ENCODE measurements at regions not wholly inside any gene's neighbourhood (a gene's known extent, or its start where the extent isn't known, plus 50 kb on each side); places are given as distances from the start of the nearest gene placed in this dataset.
"Not testable (repeated sequence)": the region's sequence is repeated elsewhere in the genome, so short reads cannot be mapped to it uniquely, and the experiment has no call there.

DNA sequence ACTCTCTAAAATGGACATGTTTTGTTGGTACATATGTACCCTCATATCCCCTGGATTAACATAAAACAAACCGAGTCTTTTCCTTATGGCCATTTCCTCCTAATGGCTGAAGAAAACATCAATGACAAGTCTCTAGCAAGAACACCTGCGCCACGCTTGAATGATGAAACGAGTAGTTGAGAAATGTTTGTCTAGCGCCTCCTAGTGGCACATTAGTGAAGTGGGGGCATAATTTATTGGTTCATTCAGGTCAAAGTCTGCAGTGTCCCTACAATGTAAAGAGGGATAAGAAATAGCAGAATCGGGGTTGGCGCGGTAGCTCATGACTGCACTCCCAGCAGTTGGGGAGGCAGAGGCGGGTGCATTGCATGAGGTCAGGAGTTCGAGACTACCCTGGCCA lies 391.8 kb upstream of the USP9Y start:
- DNase-seq (ENCODE audit: low read depth) = no peak
- TF ChIP-seq, protein P1, sequence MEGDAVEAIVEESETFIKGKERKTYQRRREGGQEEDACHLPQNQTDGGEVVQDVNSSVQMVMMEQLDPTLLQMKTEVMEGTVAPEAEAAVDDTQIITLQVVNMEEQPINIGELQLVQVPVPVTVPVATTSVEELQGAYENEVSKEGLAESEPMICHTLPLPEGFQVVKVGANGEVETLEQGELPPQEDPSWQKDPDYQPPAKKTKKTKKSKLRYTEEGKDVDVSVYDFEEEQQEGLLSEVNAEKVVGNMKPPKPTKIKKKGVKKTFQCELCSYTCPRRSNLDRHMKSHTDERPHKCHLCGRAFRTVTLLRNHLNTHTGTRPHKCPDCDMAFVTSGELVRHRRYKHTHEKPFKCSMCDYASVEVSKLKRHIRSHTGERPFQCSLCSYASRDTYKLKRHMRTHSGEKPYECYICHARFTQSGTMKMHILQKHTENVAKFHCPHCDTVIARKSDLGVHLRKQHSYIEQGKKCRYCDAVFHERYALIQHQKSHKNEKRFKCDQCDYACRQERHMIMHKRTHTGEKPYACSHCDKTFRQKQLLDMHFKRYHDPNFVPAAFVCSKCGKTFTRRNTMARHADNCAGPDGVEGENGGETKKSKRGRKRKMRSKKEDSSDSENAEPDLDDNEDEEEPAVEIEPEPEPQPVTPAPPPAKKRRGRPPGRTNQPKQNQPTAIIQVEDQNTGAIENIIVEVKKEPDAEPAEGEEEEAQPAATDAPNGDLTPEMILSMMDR (conservative IDR thresholded peaks at IDR 0.05; ENCODE audit: low read depth, low read length) = peak; percentile 2
- no peak overlapping the region for H3K4me3 ChIP-seq (ENCODE audit: low read depth, low read length)

DNA sequence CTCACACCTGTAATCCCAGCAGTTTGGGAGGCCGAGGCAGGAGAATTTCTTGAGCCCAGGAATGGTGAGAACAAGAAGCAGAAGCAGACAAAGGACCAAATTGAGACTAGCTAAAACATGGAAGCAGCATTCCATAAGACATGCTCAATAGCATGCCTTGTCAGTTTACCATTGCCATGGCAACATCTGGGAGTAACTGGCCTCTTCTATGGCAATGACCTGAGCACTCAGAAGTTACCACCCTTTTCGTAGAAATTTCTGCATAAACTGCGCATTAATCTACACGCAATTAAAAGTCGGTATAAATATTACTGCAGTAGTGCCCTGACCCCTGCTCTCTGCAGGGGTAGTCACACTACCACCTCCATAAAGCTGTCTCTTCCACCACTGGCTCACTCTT lies 390.2 kb upstream of the USP9Y start:
- TF ChIP-seq, protein P1 (conservative IDR thresholded peaks at IDR 0.05; ENCODE audit: low read depth, low read length) = no peak
- H3K4me3 ChIP-seq (ENCODE audit: low read depth, low read length) = no peak overlapping the region
- no peak for DNase-seq (ENCODE audit: low read depth)

DNA sequence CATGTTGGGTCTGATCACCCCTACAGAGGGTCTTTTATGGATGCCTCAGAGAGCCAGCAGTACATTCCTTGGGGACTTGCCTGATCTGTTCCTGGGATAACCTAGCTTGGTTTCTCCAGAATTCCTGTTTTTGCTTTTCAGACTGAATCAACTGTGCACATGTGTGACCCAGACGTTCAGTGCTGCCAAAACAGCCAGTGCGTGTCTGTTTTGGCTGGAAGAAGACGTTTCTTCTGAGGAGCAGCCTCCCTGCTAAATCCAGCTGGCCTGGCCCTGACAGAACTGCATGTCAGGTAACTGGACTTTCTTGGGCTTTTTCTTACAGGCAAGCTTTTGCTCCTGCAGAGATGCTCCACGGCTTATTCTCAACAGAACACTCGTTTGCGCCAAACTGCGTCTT lies 373.3 kb upstream of the USP9Y start:
- DNase-seq (ENCODE audit: low read depth) = no peak
- TF ChIP-seq, protein P1 (conservative IDR thresholded peaks at IDR 0.05; ENCODE audit: low read depth, low read length) = no peak

DNA sequence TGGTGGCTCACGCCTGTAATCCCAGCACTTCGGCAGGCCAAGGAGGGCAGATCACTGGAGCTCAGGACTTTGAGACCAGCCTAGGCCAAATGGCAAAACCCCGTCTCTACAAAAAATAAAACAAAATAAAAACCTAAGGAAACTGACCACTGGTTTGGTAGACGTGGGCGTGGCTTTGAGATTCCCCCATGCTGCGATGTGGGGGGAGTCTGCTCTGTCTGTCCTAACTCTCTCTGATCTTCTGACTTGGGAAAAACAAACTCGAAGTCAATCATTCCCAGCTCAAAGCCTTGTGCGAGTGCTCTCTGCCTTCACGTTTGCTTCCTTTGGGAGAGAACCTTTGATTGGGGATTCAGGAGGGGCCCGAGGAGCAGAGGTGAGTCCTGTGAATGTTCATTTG lies 369.1 kb upstream of the USP9Y start:
- DNase-seq (ENCODE audit: low read depth); H3K4me3 ChIP-seq (ENCODE audit: low read depth, low read length): not testable (repeated sequence)

More for the DNA sequence above, 373.3 kb upstream of the USP9Y start:
- no peak overlapping the region for H3K4me3 ChIP-seq (ENCODE audit: low read depth, low read length)

DNA sequence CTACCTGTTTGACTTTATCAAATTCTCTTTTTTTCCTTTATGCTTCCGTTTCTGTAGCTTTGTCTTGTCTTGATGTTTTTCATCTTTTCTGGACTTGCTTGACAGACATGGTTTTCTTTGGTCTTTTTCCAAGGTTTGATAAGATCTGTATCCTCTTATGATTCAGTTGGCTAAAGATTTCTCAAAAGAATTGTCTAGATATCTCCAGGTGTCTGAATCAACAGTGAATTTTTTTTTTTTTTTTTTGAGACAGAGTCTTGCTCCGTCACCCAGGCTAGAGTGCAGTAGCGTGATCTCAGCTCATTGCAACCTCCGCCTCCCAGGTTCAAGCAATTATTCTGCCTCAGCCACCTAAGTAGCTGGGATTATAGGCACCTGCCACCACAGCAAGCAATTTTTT lies 357.8 kb upstream of the USP9Y start:
- no peak overlapping the region for H3K4me3 ChIP-seq (ENCODE audit: low read depth, low read length)
- DNase-seq (ENCODE audit: low read depth) = no peak

DNA sequence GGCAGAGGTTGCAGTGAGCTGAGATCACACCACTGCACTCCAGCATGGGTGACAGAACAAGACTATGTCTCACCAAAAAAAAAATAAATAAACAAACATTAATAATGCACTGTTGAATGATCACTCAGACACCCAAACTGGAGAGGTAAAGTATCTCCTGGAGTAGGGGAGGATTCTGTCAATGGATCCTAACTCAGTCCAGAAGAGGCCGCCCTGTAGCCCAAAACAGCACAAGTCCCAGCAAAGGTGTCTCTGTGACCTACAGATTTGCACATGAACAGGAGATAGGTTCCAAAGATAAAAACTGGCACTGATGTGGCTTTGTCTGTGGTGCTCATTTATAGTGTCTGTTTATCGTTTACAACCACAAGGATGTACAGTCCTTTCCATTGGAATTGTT lies 352.9 kb upstream of the USP9Y start:
- TF ChIP-seq, protein P1 (conservative IDR thresholded peaks at IDR 0.05; ENCODE audit: low read depth, low read length) = no peak
- no peak overlapping the region for H3K4me3 ChIP-seq (ENCODE audit: low read depth, low read length)
- DNase-seq (ENCODE audit: low read depth) = no peak

More for the DNA sequence above, 357.8 kb upstream of the USP9Y start:
- TF ChIP-seq, protein P1 (conservative IDR thresholded peaks at IDR 0.05; ENCODE audit: low read depth, low read length) = no peak

DNA sequence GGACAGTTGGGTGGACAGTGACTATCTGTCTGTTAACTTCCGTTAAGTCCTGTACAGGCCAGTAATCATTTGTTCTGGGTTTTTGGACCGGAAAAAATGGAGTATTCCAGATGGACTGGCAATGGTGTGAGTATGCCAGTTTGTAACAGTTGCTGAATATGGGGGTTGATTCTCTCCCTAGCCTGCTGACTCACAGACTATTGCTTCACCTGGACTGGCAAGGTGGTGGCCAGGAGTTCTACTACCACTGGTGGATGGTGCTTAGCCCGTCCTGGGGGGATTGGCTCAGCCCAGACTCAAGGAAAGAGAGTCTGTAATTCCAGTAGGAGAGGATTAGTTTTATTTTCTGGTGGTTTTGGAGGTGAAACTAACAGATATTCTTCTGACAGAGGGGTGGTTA lies 343.8 kb upstream of the USP9Y start:
- no peak overlapping the region for H3K4me3 ChIP-seq (ENCODE audit: low read depth, low read length)
- TF ChIP-seq, protein P1 (conservative IDR thresholded peaks at IDR 0.05; ENCODE audit: low read depth, low read length) = no peak
- DNase-seq (ENCODE audit: low read depth) = no peak

DNA sequence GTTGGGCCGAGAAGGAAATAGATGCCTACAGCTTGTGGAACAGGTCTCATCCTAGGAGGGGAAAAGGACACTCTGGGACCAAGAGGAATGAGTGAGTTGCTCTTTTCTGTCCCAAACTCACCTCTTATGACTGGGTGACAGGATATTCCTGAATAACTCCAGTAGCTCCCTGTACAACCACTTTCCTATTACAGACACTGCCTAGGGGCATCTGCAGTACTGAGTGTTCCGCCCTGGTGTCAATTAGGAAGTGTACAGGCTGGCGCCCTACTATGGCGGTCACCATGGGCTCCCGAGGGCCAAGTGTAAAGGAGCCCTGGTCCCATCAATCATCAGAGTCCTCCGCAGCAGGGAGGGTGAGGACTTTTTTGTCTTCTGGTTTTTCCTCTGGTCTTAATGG lies 343.4 kb upstream of the USP9Y start:
- no peak overlapping the region for H3K4me3 ChIP-seq (ENCODE audit: low read depth, low read length)
- DNase-seq (ENCODE audit: low read depth) = no peak
- TF ChIP-seq, protein P1 (conservative IDR thresholded peaks at IDR 0.05; ENCODE audit: low read depth, low read length) = no peak
